HepG2 (cell line): ENCODE measurements at regions not wholly inside any gene's neighbourhood (a gene's known extent, or its start where the extent isn't known, plus 50 kb on each side); places are given as distances from the start of the nearest gene placed in this dataset.

Source experiments
- ATAC-seq: fragments of 200-7000 bp; cut with Tn5 transposase; 3 replicates; pipeline ENCODE4 v1.9.1; 2020; ENCODE audit warnings: mild to moderate bottlenecking, moderate library complexity
- BruUV-seq: library from RNA; stranded (reverse); fragments of 400-500 nt; replicated peaks from 2 replicates; lab custom pipeline; 2021; lab: Mats Ljungman, UMichigan
- CTCF ChIA-PET: fragments of 300-600 bp; formaldehyde crosslinking; extraction: SDS; loops from one replicate; lab custom pipeline; 2021; ENCODE audit warnings: low total read pairs, inconsistent platforms, low intra/inter-chr PET ratio; lab: Yijun Ruan, JAX
- POLR2A ChIA-PET: fragments of 350-600 bp; sonication (Branson Sonifier 250); formaldehyde crosslinking; loops from one replicate; lab custom pipeline; 2020; ENCODE audit warnings: antibody characterized with exemption, inconsistent platforms; lab: Yijun Ruan, JAX
- DNase-seq: peaks from one replicate; pipeline ENCODE4 v3.0.0-alpha.2; 2015; ENCODE audit warnings: low spot score
- FAIRE-seq: peaks from 3 replicates; lab custom pipeline; 2011; peaks lifted over from hg19 to GRCh38; lab: Jason Lieb, UNC
- H2AFZ ChIP-seq: one replicate; pipeline ENCODE4 v1.6.1; 2011; ENCODE audit warnings: low read length, inconsistent platforms
- H3K27ac ChIP-seq: fragments of 300-600 bp; 3 replicates; pipeline ENCODE4 v1.8.0; 2011; ENCODE audit warnings: mixed run types, mild to moderate bottlenecking, mixed read lengths, low read length, inconsistent platforms; ENCODE audit not compliant: insufficient read depth; ENCODE audit errors: extremely low read length
- H3K27me3 ChIP-seq, 2 experiments: fragments of 200-600 bp in 1 of 2; 2 replicates in 1 of 2; 3 replicates in 1 of 2; pipeline versions ENCODE4 v1.6.0 to v1.8.0; 2011; ENCODE audit warnings: low read length in 2 of 2, mild to moderate bottlenecking in 2 of 2, moderate library complexity in 2 of 2, inconsistent platforms in 1 of 2; ENCODE audit not compliant: insufficient read depth in 2 of 2, control insufficient read depth in 1 of 2
- H3K36me3 ChIP-seq, 2 experiments: fragments of 200-600 bp in 1 of 2; replicated peaks in 1 of 2; 2 replicates in 1 of 2; 3 replicates in 1 of 2; pipeline versions ENCODE4 v1.5.1 to v1.8.0; 2011; ENCODE audit warnings: low read length in 2 of 2, inconsistent platforms in 1 of 2; ENCODE audit not compliant: insufficient read depth in 2 of 2, control insufficient read depth in 1 of 2
- H3K4me1 ChIP-seq: 2 replicates; pipeline ENCODE4 v1.5.1; 2012; ENCODE audit warnings: low read length, inconsistent platforms; ENCODE audit not compliant: insufficient read depth
- H3K4me2 ChIP-seq: 2 replicates; pipeline ENCODE4 v1.6.0; 2011; ENCODE audit warnings: low read depth, low read length, inconsistent platforms
- H3K4me3 ChIP-seq, 3 experiments: fragments of 200-600 bp in 1 of 3; sonication (generic), shearing (Covaris generic) in 1 of 3; replicated peaks in 1 of 3; 2 replicates each; pipeline ENCODE4 v1.5.1; 2011 to 2016; ENCODE audit warnings: low read length in 3 of 3, inconsistent platforms in 2 of 3, low read depth in 2 of 3, mild to moderate bottlenecking in 2 of 3, control low read depth in 1 of 3, mixed read lengths in 1 of 3; ENCODE audit not compliant: insufficient read depth in 1 of 3
- H3K79me2 ChIP-seq: one replicate; pipeline ENCODE4 v1.6.1; 2011; ENCODE audit warnings: low read length, inconsistent platforms; ENCODE audit not compliant: insufficient read depth
- H3K9ac ChIP-seq: 2 replicates; pipeline ENCODE4 v1.6.0; 2011; ENCODE audit warnings: mild to moderate bottlenecking, low read depth, low read length, inconsistent platforms; ENCODE audit not compliant: insufficient read depth
- H3K9me3 ChIP-seq: 2 replicates; pipeline ENCODE4 v1.5.1; 2012; ENCODE audit warnings: mild to moderate bottlenecking, low read length
- H4K20me1 ChIP-seq: 2 replicates; pipeline ENCODE4 v1.6.0; 2011; ENCODE audit warnings: inconsistent platforms, mild to moderate bottlenecking, low read length, moderate library complexity; ENCODE audit not compliant: insufficient read depth
- FOSL1 ChIP-seq: sonication (generic); formaldehyde crosslinking; IDR thresholded peaks from 2 replicates; pipeline ENCODE4 v1.9.0; 2021; ENCODE audit warnings: missing genetic modification reagents, borderline replicate concordance
- KLF13 ChIP-seq: sonication (generic); formaldehyde crosslinking; IDR thresholded peaks from 2 replicates; pipeline ENCODE4 v1.4.0; 2020; ENCODE audit warnings: mild to moderate bottlenecking, missing genetic modification reagents
- MAFK ChIP-seq, 2 experiments: IDR thresholded peaks in 1 of 2; conservative IDR thresholded peaks in 1 of 2; 2 replicates each; pipeline ENCODE4 v1.6.1; 2011; ENCODE audit warnings: improper control_type of control experiment in 2 of 2, low read length in 2 of 2
- MEIS2 ChIP-seq: sonication (generic); formaldehyde crosslinking; IDR thresholded peaks from 2 replicates; pipeline ENCODE4 v1.9.0; 2021; ENCODE audit warnings: mild to moderate bottlenecking, missing genetic modification reagents
- NAIF1 ChIP-seq: sonication (generic); formaldehyde crosslinking; IDR thresholded peaks from 2 replicates; pipeline ENCODE4 v1.5.0; 2020; ENCODE audit warnings: mild to moderate bottlenecking, missing genetic modification reagents, borderline replicate concordance
- NFRKB ChIP-seq: fragments of 450-650 bp; IDR thresholded peaks from 2 replicates; pipeline ENCODE4 v1.6.1; 2017
- TCF7 ChIP-seq: sonication (generic); IDR thresholded peaks from 2 replicates; pipeline ENCODE4 v1.6.1; 2016; ENCODE audit warnings: antibody characterized with exemption, low read depth
- ZFX ChIP-seq: sonication (generic); formaldehyde crosslinking; IDR thresholded peaks from 2 replicates; pipeline ENCODE4 v1.4.0; 2020; ENCODE audit warnings: mild to moderate bottlenecking, low read depth, missing genetic modification reagents, moderate library complexity
- ZMYM4 ChIP-seq: sonication (generic); formaldehyde crosslinking; IDR thresholded peaks from 2 replicates; pipeline ENCODE4 v1.8.1; 2023; ENCODE audit warnings: mild to moderate bottlenecking, missing genetic modification reagents
- ZNF253 ChIP-seq: sonication (generic); formaldehyde crosslinking; IDR thresholded peaks from 2 replicates; pipeline ENCODE4 v1.8.0; 2022; ENCODE audit warnings: mild to moderate bottlenecking, missing genetic modification reagents, borderline replicate concordance
- ZNF333 ChIP-seq: sonication (generic); formaldehyde crosslinking; IDR thresholded peaks from 2 replicates; pipeline ENCODE4 v1.4.0; 2020; ENCODE audit warnings: mild to moderate bottlenecking, missing genetic modification reagents, borderline replicate concordance
- ZNF530 ChIP-seq: sonication (generic); formaldehyde crosslinking; IDR thresholded peaks from 2 replicates; pipeline ENCODE4 v1.5.0; 2020; ENCODE audit warnings: low read depth, mild to moderate bottlenecking, missing genetic modification reagents
- ZNF670 ChIP-seq: sonication (generic); formaldehyde crosslinking; IDR thresholded peaks from 2 replicates; pipeline ENCODE4 v1.8.0; 2022; ENCODE audit warnings: mild to moderate bottlenecking, missing genetic modification reagents, borderline replicate concordance
- WGBS: methylation state at CpG from one replicate; pipeline ENCODE4 v1.1.6; 2017; ENCODE audit warnings: low lambda C conversion rate; 5-methylcytosine and 5-hydroxymethylcytosine counted together
- in situ Hi-C: cut with HindIII; loops from 2 replicates; pipeline ENCODE4 v1.10.0; 2017; ENCODE audit warnings: low pct_unique_long_range_greater_than_20kb; ENCODE audit not compliant: extremely low pct_ligation_motif_present
- intact Hi-C: fragments of 100-400 bp; cut with micrococcal nuclease; formaldehyde crosslinking; loops from one replicate; pipeline ENCODE4 v1.10.0; 2022; ENCODE audit not compliant: unreplicated experiment
- TF ChIP-seq, protein P1 (sequence below): IDR thresholded peaks from 2 replicates; pipeline ENCODE4 v1.6.1; 2016; ENCODE audit warnings: low read depth
- TF ChIP-seq, protein P2 (sequence below): sonication (generic); formaldehyde crosslinking; conservative IDR thresholded peaks from 2 replicates; pipeline ENCODE4 v1.4.0; 2020; ENCODE audit warnings: missing genetic modification reagents
- TF ChIP-seq, protein P3 (sequence below): sonication (generic); formaldehyde crosslinking; IDR thresholded peaks from 2 replicates; pipeline ENCODE4 v1.4.0; 2020; ENCODE audit warnings: missing genetic modification reagents

DNA sequence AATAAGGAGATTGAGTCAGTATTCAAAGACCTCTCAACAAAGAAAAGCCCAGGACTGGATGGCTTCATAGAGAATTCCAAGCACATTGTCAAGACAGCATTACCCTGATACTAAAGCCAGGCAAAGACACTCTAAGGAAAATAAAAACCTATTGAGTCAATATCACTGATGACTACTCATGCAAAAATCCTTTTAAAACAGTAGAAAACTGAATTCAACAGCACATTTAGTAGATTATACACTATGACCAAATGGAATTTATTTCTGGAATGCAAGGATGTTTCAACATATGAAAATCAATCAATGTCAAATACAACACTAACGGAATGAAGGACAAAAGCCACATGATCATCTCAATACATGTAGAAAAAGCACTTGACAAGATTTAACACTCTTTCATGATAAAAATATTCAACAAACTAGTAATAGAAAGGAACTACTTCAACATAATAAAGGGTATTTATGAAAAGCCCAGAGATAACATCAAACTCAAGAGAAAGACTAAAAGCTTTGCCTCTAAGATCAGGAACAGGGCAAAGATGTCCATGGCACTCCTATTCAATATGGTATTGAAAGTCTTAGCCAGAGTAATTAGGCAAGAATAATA, 633.3 kb downstream of the ANKRD50 start:
- in situ Hi-C loops (no loop called here), intact Hi-C loops (no loop called here)
- H2AFZ ChIP-seq, result no peak overlapping the region
- WGBS, result 4% methylated on average over 1 of the region's 1 CpG
- no peak for TF ChIP-seq FOSL1
- TF ChIP-seq ZFX, result no peak
- TF ChIP-seq MEIS2, result no peak
- TF ChIP-seq, protein P1, sequence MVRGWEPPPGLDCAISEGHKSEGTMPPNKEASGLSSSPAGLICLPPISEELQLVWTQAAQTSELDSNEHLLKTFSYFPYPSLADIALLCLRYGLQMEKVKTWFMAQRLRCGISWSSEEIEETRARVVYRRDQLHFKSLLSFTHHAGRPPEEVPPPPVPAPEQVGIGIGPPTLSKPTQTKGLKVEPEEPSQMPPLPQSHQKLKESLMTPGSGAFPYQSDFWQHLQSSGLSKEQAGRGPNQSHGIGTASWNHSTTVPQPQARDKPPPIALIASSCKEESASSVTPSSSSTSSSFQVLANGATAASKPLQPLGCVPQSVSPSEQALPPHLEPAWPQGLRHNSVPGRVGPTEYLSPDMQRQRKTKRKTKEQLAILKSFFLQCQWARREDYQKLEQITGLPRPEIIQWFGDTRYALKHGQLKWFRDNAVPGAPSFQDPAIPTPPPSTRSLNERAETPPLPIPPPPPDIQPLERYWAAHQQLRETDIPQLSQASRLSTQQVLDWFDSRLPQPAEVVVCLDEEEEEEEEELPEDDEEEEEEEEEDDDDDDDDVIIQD (CRISPR knock-in tag), result no peak
- no peak for TF ChIP-seq ZNF530
- ChIA-PET CTCF (no interaction called here), POLR2A (no interaction called here)
- no peaks in the 10 kb centered on the region for H3K79me2 ChIP-seq
- BruUV-seq, result no TSS peak
- no peaks in the 10 kb centered on the region for H3K4me1 ChIP-seq
- no peak overlapping the region for H3K4me3 ChIP-seq
- no peak for FAIRE-seq
- no peaks in the 10 kb centered on the region for H4K20me1 ChIP-seq
- H3K27me3 ChIP-seq, result no peaks in the 10 kb centered on the region; a peak in 1 of 5 replicates
- no peaks in the 10 kb centered on the region for H3K36me3 ChIP-seq
- ATAC-seq, result no peak
- H3K27ac ChIP-seq, result no peak overlapping the region
- DNase-seq, result no peak
- no peaks in the 10 kb centered on the region for H3K9me3 ChIP-seq
- H3K4me2 ChIP-seq, result no peak overlapping the region
- no peak overlapping the region for H3K9ac ChIP-seq

DNA sequence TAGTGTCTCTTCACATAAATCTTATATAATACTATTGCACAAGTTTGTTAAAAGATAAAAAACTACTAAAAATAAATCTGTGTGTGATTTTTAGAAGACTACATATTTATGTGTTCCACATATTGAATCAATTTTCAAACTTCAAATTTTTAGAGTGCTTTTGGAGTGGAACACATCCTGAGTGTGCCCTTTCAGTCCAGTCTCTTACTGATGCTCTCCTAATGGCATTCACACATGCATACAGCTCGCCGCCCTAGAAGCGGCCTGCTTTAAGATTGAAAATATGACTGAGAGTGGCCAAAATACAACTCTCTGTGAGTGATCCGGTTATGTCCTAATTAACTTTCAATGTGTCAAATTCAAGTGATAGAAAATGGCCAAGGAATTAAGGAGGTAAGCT, 628.8 kb downstream of the ANKRD50 start:
- Histone ChIP-seq H4K20me1 (no peaks in the 10 kb centered on the region), H3K36me3 (no peaks in the 10 kb centered on the region), H3K79me2 (no peaks in the 10 kb centered on the region), H2AFZ (no peak overlapping the region), H3K9ac (no peak overlapping the region), H3K4me3 (no peak overlapping the region), H3K27ac (no peak overlapping the region), H3K27me3 (no peaks in the 10 kb centered on the region), H3K4me1 (no peaks in the 10 kb centered on the region), H3K4me2 (no peak overlapping the region), H3K9me3 (no peaks in the 10 kb centered on the region)
- ChIA-PET POLR2A (no interaction called here), CTCF (no interaction called here)
- 18% methylated on average over 4 of the region's 4 CpGs for WGBS
- intact Hi-C loops, result no loop called here
- DNase-seq, result no peak
- FAIRE-seq, result no peak
- no TSS peak for BruUV-seq
- ATAC-seq, result no peak
- in situ Hi-C loops, result no loop called here
- TF ChIP-seq MAFK (conservative IDR thresholded peaks at IDR 0.05 in 1 of 2, IDR thresholded peaks at IDR 0.05 in 1 of 2; ENCODE audit: low read length in 2 of 2), result no peak
- no peak for TF ChIP-seq TCF7
- TF ChIP-seq, protein P2, sequence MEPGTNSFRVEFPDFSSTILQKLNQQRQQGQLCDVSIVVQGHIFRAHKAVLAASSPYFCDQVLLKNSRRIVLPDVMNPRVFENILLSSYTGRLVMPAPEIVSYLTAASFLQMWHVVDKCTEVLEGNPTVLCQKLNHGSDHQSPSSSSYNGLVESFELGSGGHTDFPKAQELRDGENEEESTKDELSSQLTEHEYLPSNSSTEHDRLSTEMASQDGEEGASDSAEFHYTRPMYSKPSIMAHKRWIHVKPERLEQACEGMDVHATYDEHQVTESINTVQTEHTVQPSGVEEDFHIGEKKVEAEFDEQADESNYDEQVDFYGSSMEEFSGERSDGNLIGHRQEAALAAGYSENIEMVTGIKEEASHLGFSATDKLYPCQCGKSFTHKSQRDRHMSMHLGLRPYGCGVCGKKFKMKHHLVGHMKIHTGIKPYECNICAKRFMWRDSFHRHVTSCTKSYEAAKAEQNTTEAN (CRISPR knock-in tag), result no peak
- TF ChIP-seq NAIF1, result no peak
- no peak for TF ChIP-seq NFRKB
- TF ChIP-seq ZNF670 (CRISPR knock-in tag), result no peak
- no peak for TF ChIP-seq ZNF253 (CRISPR knock-in tag)
- TF ChIP-seq, protein P3, sequence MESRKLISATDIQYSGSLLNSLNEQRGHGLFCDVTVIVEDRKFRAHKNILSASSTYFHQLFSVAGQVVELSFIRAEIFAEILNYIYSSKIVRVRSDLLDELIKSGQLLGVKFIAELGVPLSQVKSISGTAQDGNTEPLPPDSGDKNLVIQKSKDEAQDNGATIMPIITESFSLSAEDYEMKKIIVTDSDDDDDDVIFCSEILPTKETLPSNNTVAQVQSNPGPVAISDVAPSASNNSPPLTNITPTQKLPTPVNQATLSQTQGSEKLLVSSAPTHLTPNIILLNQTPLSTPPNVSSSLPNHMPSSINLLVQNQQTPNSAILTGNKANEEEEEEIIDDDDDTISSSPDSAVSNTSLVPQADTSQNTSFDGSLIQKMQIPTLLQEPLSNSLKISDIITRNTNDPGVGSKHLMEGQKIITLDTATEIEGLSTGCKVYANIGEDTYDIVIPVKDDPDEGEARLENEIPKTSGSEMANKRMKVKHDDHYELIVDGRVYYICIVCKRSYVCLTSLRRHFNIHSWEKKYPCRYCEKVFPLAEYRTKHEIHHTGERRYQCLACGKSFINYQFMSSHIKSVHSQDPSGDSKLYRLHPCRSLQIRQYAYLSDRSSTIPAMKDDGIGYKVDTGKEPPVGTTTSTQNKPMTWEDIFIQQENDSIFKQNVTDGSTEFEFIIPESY, result no peak
- no peak for TF ChIP-seq KLF13 (CRISPR knock-in tag)
- TF ChIP-seq ZMYM4 (CRISPR knock-in tag), result no peak
- TF ChIP-seq ZNF333 (CRISPR knock-in tag), result no peak
